Ovary (tissue), 3 donors: ENCODE measurements at regions not wholly inside any gene's neighbourhood (a gene's known extent, or its start where the extent isn't known, plus 50 kb on each side); places are given as distances from the start of the nearest gene placed in this dataset.

ENCODE experiments used
- EP300 ChIP-seq: sonication (generic); formaldehyde crosslinking; IDR thresholded peaks from one replicate; pipeline ENCODE4 v1.6.1; 2017; ENCODE audit warnings: antibody characterized with exemption
- TF ChIP-seq, protein P1 (sequence below), 3 donors: fragments of 450-650 bp in 2 of 3; fragments of 200-600 bp in 1 of 3; IDR thresholded peaks; one replicate each; pipeline versions ENCODE4 v1.5.1 to v1.8.0; 2016 to 2022; ENCODE audit warnings: antibody characterized with exemption in 3 of 3, mild to moderate bottlenecking in 1 of 3
- donor health status: DM: no; HTN: no; CAD: no.

DNA sequence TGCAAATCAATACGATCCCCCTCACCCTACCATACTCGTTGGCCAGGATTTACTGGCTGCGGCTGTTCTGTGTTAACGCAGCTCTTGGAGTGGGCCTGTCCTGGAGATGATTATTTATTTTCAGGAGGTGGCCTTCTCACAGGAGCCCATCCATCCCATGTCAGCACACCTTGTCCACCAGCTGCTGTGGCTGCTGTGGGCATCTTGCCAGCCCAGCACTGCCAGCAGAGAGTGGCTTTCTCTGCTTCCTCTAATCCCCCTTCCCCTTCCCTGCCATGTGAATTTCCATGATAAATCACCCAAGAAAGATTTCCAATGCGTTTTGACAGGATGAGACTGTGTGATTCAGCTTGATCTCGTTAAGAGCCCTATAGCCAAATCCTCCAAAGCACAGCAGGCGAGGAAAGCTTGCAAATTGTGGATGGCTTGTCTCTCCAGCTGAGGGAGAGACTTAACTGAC lies 309.1 kb upstream of the C11orf87 start:
- TF ChIP-seq, protein P1, sequence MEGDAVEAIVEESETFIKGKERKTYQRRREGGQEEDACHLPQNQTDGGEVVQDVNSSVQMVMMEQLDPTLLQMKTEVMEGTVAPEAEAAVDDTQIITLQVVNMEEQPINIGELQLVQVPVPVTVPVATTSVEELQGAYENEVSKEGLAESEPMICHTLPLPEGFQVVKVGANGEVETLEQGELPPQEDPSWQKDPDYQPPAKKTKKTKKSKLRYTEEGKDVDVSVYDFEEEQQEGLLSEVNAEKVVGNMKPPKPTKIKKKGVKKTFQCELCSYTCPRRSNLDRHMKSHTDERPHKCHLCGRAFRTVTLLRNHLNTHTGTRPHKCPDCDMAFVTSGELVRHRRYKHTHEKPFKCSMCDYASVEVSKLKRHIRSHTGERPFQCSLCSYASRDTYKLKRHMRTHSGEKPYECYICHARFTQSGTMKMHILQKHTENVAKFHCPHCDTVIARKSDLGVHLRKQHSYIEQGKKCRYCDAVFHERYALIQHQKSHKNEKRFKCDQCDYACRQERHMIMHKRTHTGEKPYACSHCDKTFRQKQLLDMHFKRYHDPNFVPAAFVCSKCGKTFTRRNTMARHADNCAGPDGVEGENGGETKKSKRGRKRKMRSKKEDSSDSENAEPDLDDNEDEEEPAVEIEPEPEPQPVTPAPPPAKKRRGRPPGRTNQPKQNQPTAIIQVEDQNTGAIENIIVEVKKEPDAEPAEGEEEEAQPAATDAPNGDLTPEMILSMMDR (IDR thresholded peaks at IDR 0.05): no peak
- no peak for TF ChIP-seq EP300
